Activated naive CD4-positive, alpha-beta T cell treated with anti-CD3 and anti-CD28 coated beads, Interleukin-2, amount 50 U/mL, for 72 hours (primary cell): ENCODE measurements at regions not wholly inside any gene's neighbourhood (a gene's known extent, or its start where the extent isn't known, plus 50 kb on each side); places are given as distances from the start of the nearest gene placed in this dataset.
"Not testable (repeated sequence)": the region's sequence is repeated elsewhere in the genome, so short reads cannot be mapped to it uniquely, and the experiment has no call there.

Source experiments
- ATAC-seq, 2 donors: fragments of 150-1000 bp; cut with Tn5 transposase; 2 replicates each; pipeline ENCODE4 v1.10.0; 2021; ENCODE audit warnings: mild to moderate bottlenecking in 2 of 2, moderate library complexity in 2 of 2
- DNase-seq, 2 donors: peaks; one replicate each; pipeline ENCODE4 v3.0.0; 2021 to 2022; ENCODE audit warnings: low spot score in 2 of 2
- H3K27ac Mint-ChIP-seq, 2 donors: one replicate each; pipeline ENCODE4 v1.8.0; 2022; ENCODE audit warnings: mild to moderate bottlenecking in 2 of 2, mixed read lengths in 2 of 2
- H3K36me3 Mint-ChIP-seq, 2 donors: one replicate each; pipeline ENCODE4 v1.8.0; 2022; ENCODE audit warnings: mixed read lengths in 2 of 2
- H3K9me3 Mint-ChIP-seq, 2 donors: one replicate each; pipeline ENCODE4 v1.8.0; 2022; ENCODE audit warnings: mixed read lengths in 2 of 2

DNA sequence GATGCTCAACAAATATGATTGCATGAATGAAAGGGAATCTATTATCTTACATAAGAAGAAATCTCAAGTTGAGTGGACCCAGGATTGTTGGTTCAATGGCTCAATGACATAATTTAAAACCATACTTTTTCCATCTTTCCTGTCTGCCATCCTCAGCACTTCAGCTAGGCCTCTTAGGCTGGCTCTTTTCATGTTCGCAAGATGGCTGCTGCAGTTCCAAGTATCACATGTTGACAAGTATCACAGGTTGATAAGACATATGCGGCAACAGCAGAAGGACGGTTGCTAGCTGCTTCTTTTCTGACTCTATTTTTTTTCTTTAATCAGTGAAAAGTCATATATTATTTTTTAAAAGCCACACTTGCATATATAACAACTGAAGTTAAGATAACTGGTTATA lies 79.0 kb upstream of the CDK6 start:
- DNase-seq (no peak), ATAC-seq (no peak)
- H3K36me3 Mint-ChIP-seq: peaks cover 0 to 4% of the 10 kb centered on the region in 2 donors
- peaks cover 0 to 3% of the 10 kb centered on the region in 2 donors for H3K9me3 Mint-ChIP-seq
- no peak overlapping the region for H3K27ac Mint-ChIP-seq

DNA sequence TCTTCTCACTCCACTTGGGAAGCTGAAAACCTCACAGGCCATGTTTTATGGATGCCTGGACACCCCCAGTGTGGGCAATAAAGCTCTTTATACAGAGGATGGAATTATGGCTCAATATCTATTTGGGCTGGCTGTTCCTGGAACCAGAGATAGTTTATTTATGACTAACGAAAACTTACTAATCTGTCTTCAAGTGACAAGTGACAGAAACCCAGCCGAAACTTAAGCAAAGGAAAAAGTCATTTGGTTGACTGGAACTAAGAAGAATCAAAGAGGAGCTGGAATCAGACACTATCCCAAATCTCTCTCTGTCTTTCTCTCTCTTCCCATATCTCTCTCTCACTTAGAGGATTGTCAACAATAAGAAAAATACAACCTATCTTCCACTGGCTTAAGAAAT lies 78.3 kb upstream of the CDK6 start:
- DNase-seq: no peak
- peaks cover 0 to 2% of the 10 kb centered on the region in 2 donors for H3K9me3 Mint-ChIP-seq
- ATAC-seq: no peak
- no peaks in the 10 kb centered on the region for H3K36me3 Mint-ChIP-seq
- H3K27ac Mint-ChIP-seq: no peak overlapping the region

DNA sequence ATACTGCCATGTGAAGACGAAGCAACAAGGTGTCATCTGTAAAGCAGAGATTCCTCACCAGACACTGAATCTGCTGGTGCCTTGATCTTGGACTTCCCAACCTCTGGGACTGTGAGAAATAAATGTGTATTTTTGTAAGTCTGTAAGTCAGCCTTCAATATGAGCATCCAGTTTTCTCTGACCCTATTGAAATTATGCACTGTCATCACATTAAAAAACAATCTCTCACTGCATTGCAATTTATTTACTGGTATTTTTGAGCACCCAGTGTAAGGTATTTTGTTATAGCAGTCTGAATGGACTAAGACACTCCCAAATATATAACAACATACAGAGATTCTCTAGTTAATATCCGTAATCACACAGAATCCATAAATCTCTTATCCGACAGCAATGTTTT lies 77.5 kb upstream of the CDK6 start:
- peaks cover 0 to 8% of the 10 kb centered on the region in 2 donors for H3K9me3 Mint-ChIP-seq
- ATAC-seq (no peak), DNase-seq (no peak)
- H3K36me3 Mint-ChIP-seq: no peaks in the 10 kb centered on the region
- no peak overlapping the region for H3K27ac Mint-ChIP-seq

DNA sequence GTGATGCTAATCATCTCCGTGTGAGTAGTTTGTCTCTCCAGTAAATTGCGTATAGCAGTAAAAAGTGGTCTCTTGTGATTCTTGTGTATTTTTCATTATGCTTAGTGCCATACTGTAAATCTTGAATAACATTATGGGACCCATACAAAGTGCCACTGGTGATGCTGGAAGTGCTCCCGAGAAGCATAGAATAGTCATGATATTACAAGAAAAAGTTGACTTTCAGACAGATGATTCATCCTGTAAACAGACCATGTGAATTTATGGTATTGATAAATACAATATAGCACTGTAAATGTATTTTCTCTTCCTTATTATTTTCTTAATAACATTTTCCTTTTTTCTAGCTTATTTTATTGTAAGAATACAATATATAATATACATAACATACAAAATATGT lies 74.6 kb upstream of the CDK6 start:
- ATAC-seq (no peak), DNase-seq (no peak)
- H3K9me3 Mint-ChIP-seq: peaks cover 0 to 20% of the 10 kb centered on the region in 2 donors
- H3K27ac Mint-ChIP-seq: no peak overlapping the region
- H3K36me3 Mint-ChIP-seq: peaks cover 0 to 16% of the 10 kb centered on the region in 2 donors

DNA sequence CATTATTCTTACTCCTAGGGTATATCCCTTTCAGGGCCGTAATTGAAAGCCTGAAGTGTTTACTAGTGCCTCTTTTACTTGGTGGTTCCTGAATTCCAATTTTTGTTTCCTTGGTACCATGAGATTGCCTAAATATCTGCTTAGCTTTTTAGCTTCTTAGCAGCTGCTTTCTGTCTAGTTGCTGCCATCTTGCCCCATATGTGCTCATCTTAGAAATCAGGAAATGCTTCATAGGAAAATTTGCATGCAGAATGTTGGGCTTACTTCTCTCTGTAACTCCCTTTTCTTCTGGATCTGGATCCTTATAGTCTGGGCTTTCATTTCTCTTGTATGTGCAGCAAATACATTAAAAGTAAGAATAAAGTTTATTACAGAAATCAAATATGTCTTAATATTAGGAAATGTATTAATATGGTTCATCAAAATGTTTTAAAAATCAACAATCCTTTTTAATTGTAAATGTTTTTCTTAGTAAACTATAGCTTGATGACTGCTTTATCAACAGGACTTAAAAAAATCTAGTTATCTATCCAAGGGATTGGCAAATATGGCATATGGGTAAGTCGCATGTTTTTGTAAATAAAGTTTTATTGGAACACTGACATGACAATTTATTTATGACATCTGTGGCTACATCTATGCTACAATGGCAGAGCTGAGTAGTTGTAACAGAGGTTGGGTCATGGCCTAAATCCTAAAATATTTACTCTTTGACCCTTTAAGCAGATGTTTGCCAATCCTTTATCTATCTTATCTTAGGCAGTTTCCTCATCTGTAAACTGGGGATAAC lies 73.5 kb upstream of the CDK6 start:
- Mint-ChIP-seq H3K36me3 (peaks cover 0 to 17% of the 10 kb centered on the region in 2 donors), H3K27ac (no peak overlapping the region), H3K9me3 (peaks cover 0 to 20% of the 10 kb centered on the region in 2 donors)
- no peak for ATAC-seq
- DNase-seq: no peak

DNA sequence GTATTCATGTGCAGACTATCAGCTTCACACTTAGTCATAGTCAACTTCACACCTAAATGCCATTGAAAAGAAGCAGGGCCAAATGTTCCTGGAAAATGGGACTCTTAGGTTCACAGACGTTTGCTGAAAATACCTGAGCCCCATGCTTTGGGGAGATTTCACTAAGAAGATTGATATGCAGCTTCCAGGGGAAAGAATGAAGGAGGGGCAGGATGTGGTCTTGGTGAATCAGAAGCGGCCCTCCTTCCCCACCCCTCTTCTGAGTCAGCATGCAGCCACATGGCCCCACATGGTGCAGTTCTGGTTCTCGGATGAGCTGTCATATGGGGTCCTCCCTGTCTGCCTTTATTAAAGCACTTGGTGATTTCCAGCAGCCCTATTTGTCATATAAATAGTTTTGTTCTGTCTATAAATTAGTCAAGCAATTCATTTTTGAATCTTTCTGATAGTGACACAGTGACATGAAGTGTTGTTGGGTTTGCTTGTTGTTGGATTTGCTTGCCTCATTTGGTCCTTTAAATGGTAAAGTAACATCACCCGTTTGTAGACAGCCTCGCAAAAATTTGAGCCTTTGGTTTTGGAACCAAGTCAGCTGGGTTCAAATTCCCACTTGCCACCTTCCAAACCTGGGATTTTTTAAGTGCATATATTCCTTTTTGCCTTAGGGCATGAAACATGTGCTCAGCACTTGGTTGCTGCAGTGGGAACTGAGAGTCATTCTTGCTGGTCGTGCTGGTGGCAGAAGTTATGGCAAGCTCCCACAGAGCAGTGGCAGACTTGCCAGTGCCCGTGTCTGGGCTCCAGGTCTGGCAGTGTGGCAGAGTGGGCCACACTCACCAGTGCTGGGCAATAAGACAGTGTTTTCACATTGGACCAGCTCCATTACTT lies 68.1 kb upstream of the CDK6 start:
- H3K9me3 Mint-ChIP-seq: peaks cover 4 to 40% of the 10 kb centered on the region in 2 donors
- H3K27ac Mint-ChIP-seq: peak overlapping the region; percentile 88 to 91
- ATAC-seq: peak; percentile 98 to 99
- DNase-seq: peak; percentile 79 to 90
- peaks cover 4 to 38% of the 10 kb centered on the region in 2 donors for H3K36me3 Mint-ChIP-seq

DNA sequence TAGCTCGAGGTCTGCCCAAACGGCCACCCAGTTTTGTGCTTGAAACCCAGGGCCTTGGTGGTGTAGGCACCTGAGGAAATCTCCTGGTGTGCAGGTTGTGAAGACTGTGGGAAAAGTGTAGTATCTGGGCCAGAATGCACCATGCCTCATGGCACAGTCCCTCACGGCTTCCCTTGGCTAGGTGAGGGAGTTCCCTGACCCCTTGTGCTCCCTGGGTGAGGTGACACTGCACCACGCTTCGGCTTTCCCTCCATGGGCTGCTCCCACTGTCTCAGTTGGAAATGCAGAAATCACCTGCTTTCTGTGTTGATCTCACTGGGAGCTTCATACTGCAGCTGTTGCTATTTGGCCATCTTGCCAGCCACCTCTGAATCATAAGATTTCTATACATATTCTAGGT lies 62.4 kb upstream of the CDK6 start:
- Mint-ChIP-seq H3K36me3 (peaks cover 31 to 64% of the 10 kb centered on the region in 2 donors), H3K9me3 (peaks cover 21 to 56% of the 10 kb centered on the region in 2 donors), H3K27ac (no peak overlapping the region)
- DNase-seq: no peak
- ATAC-seq: no peak

DNA sequence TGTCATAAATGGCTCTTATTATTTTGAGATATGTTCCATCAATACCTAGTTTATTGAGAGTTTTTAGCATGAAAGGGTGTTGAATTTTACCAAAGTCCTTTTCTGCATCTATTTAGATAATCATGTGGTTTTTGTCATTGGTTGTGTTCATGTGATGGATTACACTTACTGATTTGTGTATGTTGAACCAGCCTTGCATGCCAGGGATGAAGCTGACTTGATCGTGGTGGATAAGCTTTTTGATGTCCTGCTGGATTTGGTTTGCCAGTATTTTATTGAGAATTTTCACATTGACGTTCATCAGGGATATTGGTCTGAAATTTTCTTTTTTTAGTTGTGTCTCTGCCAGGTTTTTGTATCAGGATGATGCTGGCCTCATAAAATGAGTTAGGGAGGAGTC lies 58.5 kb upstream of the CDK6 start:
- not testable (repeated sequence) for ATAC-seq, DNase-seq, H3K27ac Mint-ChIP-seq
- peaks cover 17 to 42% of the 10 kb centered on the region in 2 donors for H3K9me3 Mint-ChIP-seq
- peaks cover 27 to 56% of the 10 kb centered on the region in 2 donors for H3K36me3 Mint-ChIP-seq

DNA sequence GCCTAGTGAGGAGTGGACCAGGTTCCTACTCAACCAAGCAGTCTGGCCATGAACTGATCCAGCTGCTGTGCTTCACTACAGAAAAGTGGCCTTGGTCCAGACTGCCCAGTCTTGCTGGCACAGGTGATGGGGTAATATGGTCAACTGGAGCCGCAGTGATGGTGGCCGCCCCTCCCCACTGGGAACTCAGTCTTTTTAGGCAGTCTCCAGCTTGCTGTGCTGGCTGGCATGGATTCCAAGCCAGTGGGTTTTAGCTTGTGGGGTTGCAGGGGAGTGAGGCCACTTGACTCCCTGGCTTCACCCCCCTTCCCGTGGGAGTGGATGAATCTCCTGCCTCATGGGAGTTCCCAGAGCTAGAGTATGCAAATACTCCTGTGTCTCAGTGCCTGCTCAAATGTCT lies 52.7 kb upstream of the CDK6 start:
- ATAC-seq: no peak
- peaks cover 10 to 42% of the 10 kb centered on the region in 2 donors for H3K9me3 Mint-ChIP-seq
- DNase-seq: no peak
- H3K36me3 Mint-ChIP-seq: peaks cover 12 to 55% of the 10 kb centered on the region in 2 donors
- H3K27ac Mint-ChIP-seq: no peak overlapping the region
